ENCODE measurements at regions not wholly inside any gene's neighbourhood (a gene's known extent, or its start where the extent isn't known, plus 50 kb on each side); places are given as distances from the start of the nearest gene placed in this dataset.
"Not testable (repeated sequence)": the region's sequence is repeated elsewhere in the genome, so short reads cannot be mapped to it uniquely, and the experiment has no call there.

DNA sequence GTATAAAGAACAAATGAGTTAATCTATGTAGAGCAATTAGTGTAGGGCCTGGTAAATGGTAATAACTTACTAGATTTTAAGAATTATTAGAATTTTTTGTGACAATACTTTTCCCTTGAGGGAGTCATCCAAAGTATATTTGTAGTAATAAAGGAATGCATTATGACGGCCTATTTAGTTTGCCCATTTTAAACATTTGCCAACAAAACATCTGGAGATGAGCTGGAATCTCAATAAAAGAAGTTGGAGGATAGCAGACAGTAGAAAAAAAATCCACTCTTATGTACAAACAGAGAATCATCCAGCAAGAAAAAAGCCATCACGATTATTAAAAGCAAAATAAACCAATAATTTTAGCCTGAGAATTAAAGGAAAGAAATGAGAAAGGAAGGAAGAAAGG is 567.3 kb upstream of the ADAMTS5 start:
- no peaks in the 10 kb centered on the region for H3K4me1 ChIP-seq (ENCODE audit: low read depth)
- no peaks in the 10 kb centered on the region for H3K9me3 ChIP-seq (ENCODE audit: low read depth)
- no peaks in the 10 kb centered on the region for H3K36me3 ChIP-seq
- no peak for DNase-seq (ENCODE audit: low read depth in 1 of 2, low spot score in 1 of 2)
- H3K27me3 ChIP-seq, result no peaks in the 10 kb centered on the region
- no peak overlapping the region for H3K4me3 ChIP-seq
- no peak overlapping the region for H3K27ac ChIP-seq
- TF ChIP-seq CTCF (IDR thresholded peaks at IDR 0.05; ENCODE audit: low read depth, low read length), result no peak

DNA sequence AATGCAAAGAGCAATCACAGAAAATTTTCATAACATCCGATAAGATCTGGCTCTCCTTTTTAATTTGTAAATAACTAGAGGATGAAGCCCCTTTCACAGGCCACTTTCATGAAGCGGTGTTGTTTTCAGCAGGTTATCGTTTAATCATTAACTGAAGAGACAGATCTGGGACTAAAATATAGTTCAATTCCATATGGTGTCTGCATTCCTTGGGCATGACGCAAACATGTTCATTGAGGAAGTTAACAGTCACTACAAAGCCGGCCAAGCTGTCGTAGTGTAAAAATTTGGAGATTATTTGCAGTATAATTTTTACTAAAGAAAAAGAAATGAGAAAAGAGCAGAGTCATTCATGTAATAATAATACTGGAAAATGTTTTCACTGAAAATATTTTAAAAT is 565.2 kb upstream of the ADAMTS5 start:
- Histone ChIP-seq H3K36me3 (no peaks in the 10 kb centered on the region), H3K9me3 (ENCODE audit: low read depth) (no peaks in the 10 kb centered on the region), H3K4me3 (no peak overlapping the region), H3K4me1 (ENCODE audit: low read depth) (no peaks in the 10 kb centered on the region), H3K27ac (no peak overlapping the region), H3K27me3 (no peaks in the 10 kb centered on the region)
- peak in 1 of 2 donors; percentile 64 for DNase-seq (ENCODE audit: low read depth in 1 of 2, low spot score in 1 of 2)
- TF ChIP-seq CTCF (IDR thresholded peaks at IDR 0.05; ENCODE audit: low read depth, low read length), result no peak

GRCh38 chr21:27528697-27529096 is 561.8 kb upstream of the ADAMTS5 start:
- H3K9me3 ChIP-seq (ENCODE audit: low read depth), result no peaks in the 10 kb centered on the region
- H3K4me3 ChIP-seq, result no peak overlapping the region
- H3K27me3 ChIP-seq, result no peaks in the 10 kb centered on the region
- TF ChIP-seq CTCF (IDR thresholded peaks at IDR 0.05; ENCODE audit: low read depth, low read length), result no peak
- H3K4me1 ChIP-seq (ENCODE audit: low read depth), result no peaks in the 10 kb centered on the region
- no peak for DNase-seq (ENCODE audit: low read depth in 1 of 2, low spot score in 1 of 2)
- no peaks in the 10 kb centered on the region for H3K36me3 ChIP-seq
- no peak overlapping the region for H3K27ac ChIP-seq

DNA sequence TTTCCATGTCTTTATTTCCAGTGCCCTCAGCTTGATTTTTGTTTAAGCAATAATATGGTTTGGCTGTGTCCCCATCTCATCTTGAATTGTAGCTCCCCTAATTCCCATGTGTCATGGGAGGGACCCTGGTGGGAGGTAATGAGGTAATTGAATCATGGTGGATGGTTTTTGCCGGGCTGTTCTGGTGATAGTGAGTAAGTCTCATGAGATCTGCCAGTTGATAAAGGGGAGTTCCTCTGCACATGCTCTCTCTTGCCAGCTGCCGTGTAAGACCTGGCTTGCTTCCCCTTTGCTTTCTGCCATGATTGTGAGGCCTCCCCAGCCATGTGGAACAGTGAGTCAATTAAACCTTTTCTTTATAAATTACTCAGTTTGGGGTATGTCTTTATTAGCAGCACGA is 559.6 kb upstream of the ADAMTS5 start:
- H3K9me3 ChIP-seq (ENCODE audit: low read depth), result no peaks in the 10 kb centered on the region
- peak in 1 of 2 donors; percentile 21 for DNase-seq (ENCODE audit: low read depth in 1 of 2, low spot score in 1 of 2)
- no peaks in the 10 kb centered on the region for H3K36me3 ChIP-seq
- H3K27me3 ChIP-seq, result no peaks in the 10 kb centered on the region
- no peak overlapping the region for H3K4me3 ChIP-seq
- no peak overlapping the region for H3K27ac ChIP-seq
- H3K4me1 ChIP-seq (ENCODE audit: low read depth), result no peaks in the 10 kb centered on the region
- TF ChIP-seq CTCF (IDR thresholded peaks at IDR 0.05; ENCODE audit: low read depth, low read length), result no peak

- Histone ChIP-seq H3K4me3 (no peak overlapping the region), H3K9me3 (ENCODE audit: low read depth) (no peaks in the 10 kb centered on the region), H3K27ac (no peak overlapping the region), H3K4me1 (ENCODE audit: low read depth) (no peaks in the 10 kb centered on the region), H3K27me3 (no peaks in the 10 kb centered on the region), H3K36me3 (no peaks in the 10 kb centered on the region)
- DNase-seq (ENCODE audit: low read depth in 1 of 2, low spot score in 1 of 2), result no peak
- TF ChIP-seq CTCF (IDR thresholded peaks at IDR 0.05; ENCODE audit: low read depth, low read length), result no peak
These were observed 558.9 kb upstream of the ADAMTS5 start for GRCh38 chr21:27525780-27526179.

GRCh38 chr21:27519361-27519760 is 552.5 kb upstream of the ADAMTS5 start:
- no peak overlapping the region for H3K27ac ChIP-seq

GRCh38 chr21:27517177-27517576 is 550.3 kb upstream of the ADAMTS5 start:
- H3K27me3 ChIP-seq; H3K27ac ChIP-seq; H3K36me3 ChIP-seq; DNase-seq (ENCODE audit: low read depth in 1 of 2, low spot score in 1 of 2); H3K9me3 ChIP-seq (ENCODE audit: low read depth); H3K4me3 ChIP-seq; H3K4me1 ChIP-seq (ENCODE audit: low read depth): not testable (repeated sequence)

More at GRCh38 chr21:27519361-27519760, 552.5 kb upstream of the ADAMTS5 start:
- H3K9me3 ChIP-seq (ENCODE audit: low read depth), result no peaks in the 10 kb centered on the region
- no peaks in the 10 kb centered on the region for H3K36me3 ChIP-seq
- H3K4me3 ChIP-seq, result no peak overlapping the region
- TF ChIP-seq CTCF (IDR thresholded peaks at IDR 0.05; ENCODE audit: low read depth, low read length), result no peak
- H3K27me3 ChIP-seq, result no peaks in the 10 kb centered on the region
- DNase-seq (ENCODE audit: low read depth in 1 of 2, low spot score in 1 of 2), result peak in 1 of 2 donors; percentile 72
- no peaks in the 10 kb centered on the region for H3K4me1 ChIP-seq (ENCODE audit: low read depth)
